ENCODE measurements at regions not wholly inside any gene's neighbourhood (a gene's known extent, or its start where the extent isn't known, plus 50 kb on each side); places are given as distances from the start of the nearest gene placed in this dataset.

- Histone ChIP-seq H3K9me3 (no peaks in the 10 kb centered on the region), H3K36me3 (no peaks in the 10 kb centered on the region), H3K27ac (no peak overlapping the region), H3K4me3 (no peak overlapping the region), H3K4me1 (no peaks in the 10 kb centered on the region), H3K27me3 (no peaks in the 10 kb centered on the region)
- no peak for DNase-seq (ENCODE audit: extremely low spot score in 2 of 2)
- intact Hi-C loops (cut with DNase I): no loop called here
- TF ChIP-seq CTCF (IDR thresholded peaks at IDR 0.05): no peak
- TF ChIP-seq POLR2A (IDR thresholded peaks at IDR 0.05): no peak
- no peak for TF ChIP-seq POLR2AphosphoS5 (IDR thresholded peaks at IDR 0.05; ENCODE audit: insufficient read depth in 1 of 2, low read depth in 1 of 2)
Measured at GRCh38 chr4:130478406-130478805, 1382.5 kb downstream of the C4orf33 start.

- H3K4me1 ChIP-seq: no peaks in the 10 kb centered on the region
- intact Hi-C loops (cut with DNase I): no loop called here
- no peaks in the 10 kb centered on the region for H3K36me3 ChIP-seq
- DNase-seq (ENCODE audit: extremely low spot score in 2 of 2): no peak
- no peaks in the 10 kb centered on the region for H3K27me3 ChIP-seq
- no peak overlapping the region for H3K27ac ChIP-seq
- TF ChIP-seq CTCF (IDR thresholded peaks at IDR 0.05): no peak
- H3K9me3 ChIP-seq: no peaks in the 10 kb centered on the region
- no peak overlapping the region for H3K4me3 ChIP-seq
Measured at GRCh38 chr4:130479020-130479419, 1383.1 kb downstream of the C4orf33 start.

DNA sequence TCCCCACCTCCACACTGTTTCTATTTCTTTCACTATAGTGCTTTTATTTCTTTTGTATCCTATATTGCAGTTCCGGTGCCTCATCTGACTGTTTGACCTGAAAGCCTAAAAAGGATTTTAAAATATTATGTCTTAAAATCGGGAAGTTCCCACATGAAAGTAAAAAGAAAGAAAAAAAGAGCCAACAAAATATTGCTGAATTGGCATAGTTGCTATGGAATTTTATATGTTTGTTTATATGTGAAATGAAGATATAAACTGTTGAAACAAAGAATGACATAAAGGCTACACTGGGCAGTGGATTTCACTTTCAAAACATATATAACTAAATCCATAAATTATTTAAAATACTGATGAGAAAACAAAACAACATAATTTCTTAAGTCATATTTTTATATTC lies 1383.7 kb downstream of the C4orf33 start:
- Histone ChIP-seq H3K4me3 (no peak overlapping the region), H3K9me3 (no peaks in the 10 kb centered on the region), H3K27ac (no peak overlapping the region), H3K27me3 (no peaks in the 10 kb centered on the region), H3K36me3 (no peaks in the 10 kb centered on the region), H3K4me1 (no peaks in the 10 kb centered on the region)
- no peak for TF ChIP-seq CTCF (IDR thresholded peaks at IDR 0.05)
- TF ChIP-seq POLR2AphosphoS5 (IDR thresholded peaks at IDR 0.05; ENCODE audit: insufficient read depth in 1 of 2, low read depth in 1 of 2): no peak
- TF ChIP-seq POLR2A (IDR thresholded peaks at IDR 0.05): no peak
- intact Hi-C loops (cut with DNase I): no loop called here
- DNase-seq (ENCODE audit: extremely low spot score in 2 of 2): no peak

GRCh38 chr4:130484826-130485225 lies 1388.9 kb downstream of the C4orf33 start:
- no peaks in the 10 kb centered on the region for H3K4me1 ChIP-seq
- H3K9me3 ChIP-seq: no peaks in the 10 kb centered on the region
- no peaks in the 10 kb centered on the region for H3K27me3 ChIP-seq
- no peaks in the 10 kb centered on the region for H3K36me3 ChIP-seq
- no peak overlapping the region for H3K27ac ChIP-seq
- no peak overlapping the region for H3K4me3 ChIP-seq
- intact Hi-C loops (cut with DNase I): no loop called here
- no peak for DNase-seq (ENCODE audit: extremely low spot score in 2 of 2)
- TF ChIP-seq CTCF (IDR thresholded peaks at IDR 0.05) (no peak), POLR2AphosphoS5 (IDR thresholded peaks at IDR 0.05; ENCODE audit: insufficient read depth in 1 of 2, low read depth in 1 of 2) (no peak), POLR2A (IDR thresholded peaks at IDR 0.05) (no peak)

DNA sequence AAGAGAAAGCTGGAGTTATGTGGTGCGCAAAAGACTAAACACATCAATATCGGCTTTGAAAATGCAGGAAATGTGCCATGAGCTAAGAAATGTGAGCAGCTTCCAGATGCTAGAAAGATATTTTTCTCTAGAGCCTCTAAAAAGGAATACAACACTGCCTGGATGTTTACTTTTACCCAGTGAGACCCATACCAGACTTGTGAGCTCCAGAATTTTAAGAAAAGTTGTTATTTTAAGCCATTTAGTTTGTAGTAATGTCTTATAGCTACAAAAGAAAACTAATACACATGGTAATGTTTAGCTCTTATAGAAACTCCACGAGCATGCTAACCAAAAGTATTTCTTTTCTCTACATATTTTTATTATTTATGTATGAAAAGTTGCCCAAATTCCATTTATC lies 1389.4 kb downstream of the C4orf33 start:
- DNase-seq (ENCODE audit: extremely low spot score in 2 of 2): no peak
- H3K27me3 ChIP-seq: no peaks in the 10 kb centered on the region
- intact Hi-C loops (cut with DNase I): no loop called here
- H3K36me3 ChIP-seq: no peaks in the 10 kb centered on the region
- H3K4me1 ChIP-seq: no peaks in the 10 kb centered on the region
- H3K4me3 ChIP-seq: no peak overlapping the region
- TF ChIP-seq POLR2A (IDR thresholded peaks at IDR 0.05): no peak
- TF ChIP-seq POLR2AphosphoS5 (IDR thresholded peaks at IDR 0.05; ENCODE audit: insufficient read depth in 1 of 2, low read depth in 1 of 2): no peak
- no peak for TF ChIP-seq CTCF (IDR thresholded peaks at IDR 0.05)
- H3K27ac ChIP-seq: no peak overlapping the region
- H3K9me3 ChIP-seq: no peaks in the 10 kb centered on the region

Data from vagina (tissue), 2 donors.